Esophagus squamous epithelium (tissue), 5 donors: ENCODE measurements at regions not wholly inside any gene's neighbourhood (a gene's known extent, or its start where the extent isn't known, plus 50 kb on each side); places are given as distances from the start of the nearest gene placed in this dataset.
"Not testable (repeated sequence)": the region's sequence is repeated elsewhere in the genome, so short reads cannot be mapped to it uniquely, and the experiment has no call there.

ENCODE experiments used
- DNase-seq: peaks from one replicate; lab custom pipeline; 2025; lab: John Stamatoyannopoulos, UW
- H3K27ac ChIP-seq, 4 donors: fragments of 200-600 bp; sonication (generic); one replicate each; pipeline ENCODE4 v1.5.1; 2016 to 2019; ENCODE audit warnings: mild to moderate bottlenecking in 1 of 4
- H3K27me3 ChIP-seq, 4 donors: fragments of 200-600 bp; sonication (generic); 1 replicate in 3 of 4; 2 replicates in 1 of 4; pipeline versions ENCODE4 v1.5.1 to v1.6.0; 2017 to 2021; ENCODE audit warnings: antibody characterized with exemption in 1 of 4
- H3K36me3 ChIP-seq, 3 donors: fragments of 200-600 bp; sonication (generic); one replicate each; pipeline ENCODE4 v1.5.1; 2016 to 2019
- H3K4me1 ChIP-seq, 3 donors: fragments of 200-600 bp; sonication (generic); one replicate each; pipeline ENCODE4 v1.5.1; 2017 to 2019
- H3K4me3 ChIP-seq, 4 donors: fragments of 200-600 bp; sonication (generic); 1 replicate in 3 of 4; 2 replicates in 1 of 4; pipeline ENCODE4 v1.5.1; 2016 to 2019; ENCODE audit warnings: mild to moderate bottlenecking in 2 of 4, moderate library complexity in 1 of 4
- H3K9me3 ChIP-seq, 3 donors: fragments of 200-600 bp; sonication (generic); one replicate each; pipeline ENCODE4 v1.5.1; 2016 to 2019
- CTCF ChIP-seq, 6 experiments: fragments of 450-650 bp in 4 of 6; fragments of 200-600 bp in 2 of 6; sonication (generic) in 2 of 6; IDR thresholded peaks; one replicate each; pipeline ENCODE4 v1.5.1; 2016 to 2019; ENCODE audit warnings: antibody characterized with exemption in 6 of 6, mild to moderate bottlenecking in 4 of 6, moderate library complexity in 4 of 6
- POLR2A ChIP-seq, 4 donors: fragments of 450-650 bp; IDR thresholded peaks; one replicate each; pipeline ENCODE4 v1.6.1; 2017; ENCODE audit warnings: antibody characterized with exemption in 4 of 4, mild to moderate bottlenecking in 4 of 4, moderate library complexity in 3 of 4
- WGBS, 2 donors: methylation state at CpG; one replicate each; pipeline ENCODE4 v1.1.5; 2018; 5-methylcytosine and 5-hydroxymethylcytosine counted together
- intact Hi-C: fragments of 100-400 bp; cut with DNase I; formaldehyde crosslinking; loops from one replicate; pipeline ENCODE4 v1.15.0; 2022
- small RNA-seq, 4 donors: library from RNA; depleted of rRNA; stranded (forward); fragments of <200 nt; gene quantifications; one replicate each; pipeline ENCODE3, GENCODE V24; 2016
- donor health status: DM: yes; HTN: yes; CAD: no.

DNA sequence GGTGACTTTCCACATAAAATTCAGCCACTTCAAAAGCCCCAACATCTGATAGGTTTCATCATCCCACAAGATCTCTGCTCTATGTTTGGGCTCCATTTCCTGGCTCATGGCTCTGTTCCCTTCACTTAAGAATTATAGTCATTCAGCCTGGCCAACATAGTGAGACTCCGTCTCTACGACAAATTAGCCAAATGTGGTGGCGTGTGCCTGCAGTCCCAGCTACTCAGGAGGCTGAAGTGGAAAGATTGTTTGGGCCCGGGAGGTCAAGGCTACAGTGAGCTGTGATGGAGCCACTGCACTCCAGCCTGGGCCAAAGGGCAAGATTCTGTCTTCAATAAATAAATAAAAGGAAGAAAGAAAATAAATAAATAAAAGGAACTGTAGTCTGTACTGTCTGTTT lies 57.9 kb upstream of the CTSV start:
- intact Hi-C loops: no loop called here
- H3K36me3 ChIP-seq: no peaks in the 10 kb centered on the region
- no peaks in the 10 kb centered on the region for H3K9me3 ChIP-seq
- WGBS, 2 donors: 92 to 100% methylated on average over 4 of the region's 4 CpGs
- H3K4me1 ChIP-seq: no peaks in the 10 kb centered on the region
- no peak for DNase-seq
- no peak overlapping the region for H3K4me3 ChIP-seq
- TF ChIP-seq POLR2A (IDR thresholded peaks at IDR 0.05): no peak
- no peak for TF ChIP-seq CTCF (IDR thresholded peaks at IDR 0.05)
- no peaks in the 10 kb centered on the region for H3K27me3 ChIP-seq
- H3K27ac ChIP-seq: no peak overlapping the region

- H3K27ac ChIP-seq, intact Hi-C loops, DNase-seq, H3K36me3 ChIP-seq, H3K9me3 ChIP-seq, H3K4me1 ChIP-seq, H3K4me3 ChIP-seq: not testable (repeated sequence)
- H3K27me3 ChIP-seq: peaks cover 0 to 29% (median 0%) of the 10 kb centered on the region in 4 donors
- WGBS, 2 donors: 83% methylated on average over 1 of the region's 3 CpGs; no CpG with 5 or more reads in 1 of the 2 donors
These were observed 50.4 kb upstream of the CTSV start for GRCh38 chr9:97089361-97089760.

Small RNA genes in the stretch of these regions (small RNA-seq; reads per million reads assigned to genes)
- gene RNU6-798P: 0 reads per million in 4 donors
